BJ (cell line): ENCODE measurements at regions not wholly inside any gene's neighbourhood (a gene's known extent, or its start where the extent isn't known, plus 50 kb on each side); places are given as distances from the start of the nearest gene placed in this dataset.

Source experiments
- CTCF ChIA-PET: fragments of 350-600 bp; formaldehyde crosslinking; extraction: SDS; loops from one replicate; lab custom pipeline; 2021; ENCODE audit warnings: antibody characterized with exemption, inconsistent platforms; lab: Yijun Ruan, JAX
- POLR2A ChIA-PET: fragments of 300-600 bp; sonication (Branson Sonifier 250); formaldehyde crosslinking; extraction: SDS; loops from one replicate; lab custom pipeline; 2021; ENCODE audit warnings: antibody characterized with exemption; lab: Charles Lee
- DNase-seq: peaks from one replicate; pipeline ENCODE4 v3.0.0-alpha.2; 2011; ENCODE audit warnings: low read depth
- H3K27me3 ChIP-seq: 2 replicates; pipeline ENCODE4 v1.6.0; 2011; ENCODE audit warnings: low read length; ENCODE audit not compliant: control insufficient read depth, insufficient read depth
- H3K36me3 ChIP-seq: 2 replicates; pipeline ENCODE4 v1.5.1; 2011; ENCODE audit warnings: low read length; ENCODE audit not compliant: control insufficient read depth, insufficient read depth
- H3K4me3 ChIP-seq: 2 replicates; pipeline ENCODE4 v1.5.1; 2011; ENCODE audit warnings: low read depth, mild to moderate bottlenecking, control low read depth, low read length
- CTCF ChIP-seq: IDR thresholded peaks from 2 replicates; pipeline ENCODE4 v1.5.1; 2011; ENCODE audit warnings: low read depth, mild to moderate bottlenecking, control low read depth, inconsistent platforms, low read length, moderate library complexity; ENCODE audit not compliant: insufficient read depth

GRCh38 chr7:50159154-50159553 lies 66.1 kb upstream of the ZPBP start:
- H3K27me3 ChIP-seq: no peaks in the 10 kb centered on the region
- H3K4me3 ChIP-seq: no peak overlapping the region
- no peak for DNase-seq
- CTCF ChIA-PET: no interaction called here
- POLR2A ChIA-PET: no interaction called here
- TF ChIP-seq CTCF: no peak
- H3K36me3 ChIP-seq: no peaks in the 10 kb centered on the region

- DNase-seq: no peak
- TF ChIP-seq CTCF: no peak
- POLR2A ChIA-PET: no interaction called here
- Histone ChIP-seq H3K27me3 (no peaks in the 10 kb centered on the region), H3K4me3 (no peak overlapping the region), H3K36me3 (no peaks in the 10 kb centered on the region)
- CTCF ChIA-PET: interaction anchor here (1.3 kb wide), 1 partner anchor 1004 kb away, joined by 6 read pairs; no protein-coding TSS in a partner anchor
These were observed 63.7 kb upstream of the ZPBP start for GRCh38 chr7:50156706-50157105.

- no peaks in the 10 kb centered on the region for H3K27me3 ChIP-seq
- no peak overlapping the region for H3K4me3 ChIP-seq
- TF ChIP-seq CTCF: no peak
- ChIA-PET POLR2A (no interaction called here), CTCF (interaction anchor here (1.3 kb wide), 1 partner anchor 1004 kb away, joined by 6 read pairs; no protein-coding TSS in a partner anchor)
- no peak for DNase-seq
- H3K36me3 ChIP-seq: no peaks in the 10 kb centered on the region
These were observed 63.1 kb upstream of the ZPBP start for GRCh38 chr7:50156163-50156562.

- DNase-seq: no peak
- POLR2A ChIA-PET: no interaction called here
- H3K27me3 ChIP-seq: no peaks in the 10 kb centered on the region
- H3K36me3 ChIP-seq: no peaks in the 10 kb centered on the region
- no peak for TF ChIP-seq CTCF
- H3K4me3 ChIP-seq: no peak overlapping the region
- CTCF ChIA-PET: interaction anchor here (1.3 kb wide), 1 partner anchor 1005 kb away, joined by 6 read pairs; no protein-coding TSS in a partner anchor
These were observed 62.7 kb upstream of the ZPBP start for GRCh38 chr7:50155755-50156154.

GRCh38 chr7:50153995-50154394 lies 60.9 kb upstream of the ZPBP start:
- CTCF ChIA-PET: no interaction called here
- no peak for DNase-seq
- no peak for TF ChIP-seq CTCF
- no peak overlapping the region for H3K4me3 ChIP-seq
- no peaks in the 10 kb centered on the region for H3K27me3 ChIP-seq
- H3K36me3 ChIP-seq: no peaks in the 10 kb centered on the region
- POLR2A ChIA-PET: no interaction called here
